ENCODE measurements at regions not wholly inside any gene's neighbourhood (a gene's known extent, or its start where the extent isn't known, plus 50 kb on each side); places are given as distances from the start of the nearest gene placed in this dataset.

DNA sequence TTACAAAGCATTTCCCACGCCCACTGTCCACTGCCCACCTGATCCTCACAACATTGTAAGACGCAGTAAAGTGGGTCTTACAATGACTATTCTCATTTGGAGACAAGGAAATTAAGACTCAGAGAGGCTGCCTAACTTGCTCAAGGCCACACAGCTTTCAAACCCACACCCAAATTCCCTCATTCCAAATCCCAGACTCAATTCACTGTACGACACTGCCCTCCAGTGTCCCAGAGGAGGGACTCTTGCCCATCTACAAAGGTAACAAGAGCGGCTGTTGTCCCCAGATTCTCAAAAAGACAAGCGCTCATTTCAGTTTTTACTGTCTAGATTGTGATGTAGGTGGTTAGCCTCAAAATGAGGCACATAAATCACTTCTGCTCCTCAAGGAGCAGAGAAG lies 184.6 kb downstream of the ACTL7B start:
- TF ChIP-seq, protein P1, sequence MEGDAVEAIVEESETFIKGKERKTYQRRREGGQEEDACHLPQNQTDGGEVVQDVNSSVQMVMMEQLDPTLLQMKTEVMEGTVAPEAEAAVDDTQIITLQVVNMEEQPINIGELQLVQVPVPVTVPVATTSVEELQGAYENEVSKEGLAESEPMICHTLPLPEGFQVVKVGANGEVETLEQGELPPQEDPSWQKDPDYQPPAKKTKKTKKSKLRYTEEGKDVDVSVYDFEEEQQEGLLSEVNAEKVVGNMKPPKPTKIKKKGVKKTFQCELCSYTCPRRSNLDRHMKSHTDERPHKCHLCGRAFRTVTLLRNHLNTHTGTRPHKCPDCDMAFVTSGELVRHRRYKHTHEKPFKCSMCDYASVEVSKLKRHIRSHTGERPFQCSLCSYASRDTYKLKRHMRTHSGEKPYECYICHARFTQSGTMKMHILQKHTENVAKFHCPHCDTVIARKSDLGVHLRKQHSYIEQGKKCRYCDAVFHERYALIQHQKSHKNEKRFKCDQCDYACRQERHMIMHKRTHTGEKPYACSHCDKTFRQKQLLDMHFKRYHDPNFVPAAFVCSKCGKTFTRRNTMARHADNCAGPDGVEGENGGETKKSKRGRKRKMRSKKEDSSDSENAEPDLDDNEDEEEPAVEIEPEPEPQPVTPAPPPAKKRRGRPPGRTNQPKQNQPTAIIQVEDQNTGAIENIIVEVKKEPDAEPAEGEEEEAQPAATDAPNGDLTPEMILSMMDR (IDR thresholded peaks at IDR 0.05; ENCODE audit: low read depth, low read length, poor library complexity, severe bottlenecking), result no peak
- no peak for TF ChIP-seq EZH2phosphoT487 (IDR thresholded peaks at IDR 0.05; ENCODE audit: borderline replicate concordance, low read length)
